ENCODE measurements at regions not wholly inside any gene's neighbourhood (a gene's known extent, or its start where the extent isn't known, plus 50 kb on each side); places are given as distances from the start of the nearest gene placed in this dataset.

GRCh38 chr12:88934163-88934747, 354.0 kb upstream of the KITLG start:
- no peak overlapping the region for H3K27ac Mint-ChIP-seq
- no peak overlapping the region for H3K4me3 Mint-ChIP-seq
- H3K27me3 Mint-ChIP-seq (ENCODE audit: low read depth) = peaks cover 16% of the 10 kb centered on the region
- no peak for DNase-seq (ENCODE audit: low spot score in 2 of 2, unreplicated experiment in 2 of 2)
- H3K9me3 Mint-ChIP-seq = no peaks in the 10 kb centered on the region
- H3K4me1 Mint-ChIP-seq = peaks cover 19% of the 10 kb centered on the region
- TF ChIP-seq, protein P1, sequence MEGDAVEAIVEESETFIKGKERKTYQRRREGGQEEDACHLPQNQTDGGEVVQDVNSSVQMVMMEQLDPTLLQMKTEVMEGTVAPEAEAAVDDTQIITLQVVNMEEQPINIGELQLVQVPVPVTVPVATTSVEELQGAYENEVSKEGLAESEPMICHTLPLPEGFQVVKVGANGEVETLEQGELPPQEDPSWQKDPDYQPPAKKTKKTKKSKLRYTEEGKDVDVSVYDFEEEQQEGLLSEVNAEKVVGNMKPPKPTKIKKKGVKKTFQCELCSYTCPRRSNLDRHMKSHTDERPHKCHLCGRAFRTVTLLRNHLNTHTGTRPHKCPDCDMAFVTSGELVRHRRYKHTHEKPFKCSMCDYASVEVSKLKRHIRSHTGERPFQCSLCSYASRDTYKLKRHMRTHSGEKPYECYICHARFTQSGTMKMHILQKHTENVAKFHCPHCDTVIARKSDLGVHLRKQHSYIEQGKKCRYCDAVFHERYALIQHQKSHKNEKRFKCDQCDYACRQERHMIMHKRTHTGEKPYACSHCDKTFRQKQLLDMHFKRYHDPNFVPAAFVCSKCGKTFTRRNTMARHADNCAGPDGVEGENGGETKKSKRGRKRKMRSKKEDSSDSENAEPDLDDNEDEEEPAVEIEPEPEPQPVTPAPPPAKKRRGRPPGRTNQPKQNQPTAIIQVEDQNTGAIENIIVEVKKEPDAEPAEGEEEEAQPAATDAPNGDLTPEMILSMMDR (IDR thresholded peaks at IDR 0.05; ENCODE audit: unreplicated experiment) = no peak
- no peaks in the 10 kb centered on the region for H3K36me3 Mint-ChIP-seq

GRCh38 chr12:88932457-88932856, 352.2 kb upstream of the KITLG start:
- Mint-ChIP-seq H3K27me3 (ENCODE audit: low read depth) (peaks cover 14% of the 10 kb centered on the region), H3K9me3 (no peaks in the 10 kb centered on the region), H3K36me3 (no peaks in the 10 kb centered on the region), H3K4me1 (peaks cover 19% of the 10 kb centered on the region), H3K4me3 (no peak overlapping the region), H3K27ac (no peak overlapping the region)
- DNase-seq (ENCODE audit: low spot score in 2 of 2, unreplicated experiment in 2 of 2) = no peak
- TF ChIP-seq, protein P1 (IDR thresholded peaks at IDR 0.05; ENCODE audit: unreplicated experiment) = no peak

DNA sequence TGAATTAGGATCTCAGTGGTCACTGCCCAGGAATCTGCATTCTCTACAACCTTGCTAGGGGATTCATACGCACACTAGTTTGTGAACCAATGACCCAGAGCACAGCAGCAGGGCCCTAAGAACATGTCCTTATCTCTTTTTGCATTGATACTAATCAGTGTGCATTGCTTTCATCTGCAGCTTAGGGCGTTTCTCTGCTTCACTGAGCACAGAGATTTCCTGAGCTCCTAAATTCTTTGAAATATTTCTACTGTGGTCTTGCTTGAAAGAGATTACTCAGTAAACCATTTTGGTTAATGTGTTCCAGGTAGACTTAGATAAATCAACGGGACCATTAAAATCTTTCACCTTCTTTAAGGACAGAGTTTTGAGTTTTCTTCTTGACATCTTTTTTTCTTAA, 351.3 kb upstream of the KITLG start:
- Mint-ChIP-seq H3K4me3 (no peak overlapping the region), H3K36me3 (no peaks in the 10 kb centered on the region), H3K27me3 (ENCODE audit: low read depth) (peaks cover 14% of the 10 kb centered on the region), H3K4me1 (peaks cover 20% of the 10 kb centered on the region), H3K27ac (no peak overlapping the region), H3K9me3 (no peaks in the 10 kb centered on the region)
- TF ChIP-seq, protein P1 (IDR thresholded peaks at IDR 0.05; ENCODE audit: unreplicated experiment) = no peak
- no peak for DNase-seq (ENCODE audit: low spot score in 2 of 2, unreplicated experiment in 2 of 2)

GRCh38 chr12:88925454-88925853, 345.2 kb upstream of the KITLG start:
- H3K27me3 Mint-ChIP-seq (ENCODE audit: low read depth) = peaks cover 2% of the 10 kb centered on the region
- H3K36me3 Mint-ChIP-seq = no peaks in the 10 kb centered on the region
- TF ChIP-seq, protein P1 (IDR thresholded peaks at IDR 0.05; ENCODE audit: unreplicated experiment) = no peak
- DNase-seq (ENCODE audit: low spot score in 2 of 2, unreplicated experiment in 2 of 2) = no peak
- H3K4me3 Mint-ChIP-seq = no peak overlapping the region
- peaks cover 4% of the 10 kb centered on the region for H3K9me3 Mint-ChIP-seq
- H3K27ac Mint-ChIP-seq = no peak overlapping the region
- peaks cover 10% of the 10 kb centered on the region for H3K4me1 Mint-ChIP-seq

DNA sequence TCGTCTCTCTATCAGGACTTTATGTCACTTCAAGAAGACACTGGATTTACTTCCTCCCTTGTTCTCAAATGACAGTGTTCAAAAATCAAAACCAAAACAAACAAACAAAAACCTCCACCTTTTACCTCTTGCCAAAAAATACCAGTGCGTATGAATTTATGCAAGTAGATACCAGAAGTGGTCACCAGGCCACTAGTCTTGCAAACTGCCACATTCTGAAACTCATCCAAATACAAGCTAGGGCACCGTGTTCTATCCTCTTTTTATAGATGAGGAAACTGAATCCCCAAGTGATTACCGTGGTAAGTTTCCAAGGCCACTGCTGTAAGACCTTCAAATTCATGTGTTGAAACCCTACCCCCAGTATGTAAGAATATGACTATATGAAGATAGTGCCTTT, 343.9 kb upstream of the KITLG start:
- Mint-ChIP-seq H3K9me3 (peaks cover 7% of the 10 kb centered on the region), H3K27me3 (ENCODE audit: low read depth) (no peaks in the 10 kb centered on the region), H3K27ac (no peak overlapping the region), H3K4me1 (peaks cover 9% of the 10 kb centered on the region), H3K36me3 (no peaks in the 10 kb centered on the region), H3K4me3 (no peak overlapping the region)
- no peak for DNase-seq (ENCODE audit: low spot score in 2 of 2, unreplicated experiment in 2 of 2)
- TF ChIP-seq, protein P1 (IDR thresholded peaks at IDR 0.05; ENCODE audit: unreplicated experiment) = no peak

DNA sequence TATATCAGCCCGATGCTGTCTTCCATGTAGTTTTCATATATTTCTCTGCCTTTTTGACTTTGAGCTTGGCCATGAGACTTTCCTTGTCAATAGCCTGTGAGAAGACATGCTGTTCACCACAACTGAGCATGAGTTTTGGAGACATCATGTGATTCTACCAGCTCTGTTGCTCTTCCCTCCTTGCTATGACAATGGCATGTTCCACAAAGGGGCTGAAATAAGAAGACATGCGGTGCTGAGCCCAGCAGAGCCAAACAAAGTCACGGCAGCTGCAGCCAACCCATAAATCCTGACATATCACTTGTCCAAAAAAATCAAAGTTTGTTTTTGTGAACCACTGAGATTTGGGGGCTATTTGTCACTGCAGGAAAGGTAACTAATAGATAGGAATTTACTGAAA, 343.4 kb upstream of the KITLG start:
- TF ChIP-seq, protein P1 (IDR thresholded peaks at IDR 0.05; ENCODE audit: unreplicated experiment) = no peak
- Mint-ChIP-seq H3K9me3 (peaks cover 7% of the 10 kb centered on the region), H3K4me1 (peaks cover 9% of the 10 kb centered on the region), H3K27ac (no peak overlapping the region), H3K4me3 (no peak overlapping the region), H3K36me3 (no peaks in the 10 kb centered on the region), H3K27me3 (ENCODE audit: low read depth) (no peaks in the 10 kb centered on the region)
- DNase-seq (ENCODE audit: low spot score in 2 of 2, unreplicated experiment in 2 of 2) = no peak
